ENCODE measurements at regions not wholly inside any gene's neighbourhood (a gene's known extent, or its start where the extent isn't known, plus 50 kb on each side); places are given as distances from the start of the nearest gene placed in this dataset.

GRCh38 chr13:66212511-66212910, 1017.6 kb downstream of the PCDH9 start:
- no peaks in the 10 kb centered on the region for H3K36me3 ChIP-seq (ENCODE audit: control insufficient read depth, insufficient read depth, low read length)
- WGBS (ENCODE audit: insufficient coverage), result 100% methylated on average over 1 of the region's 1 CpG
- no peak overlapping the region for H3K27ac ChIP-seq (ENCODE audit: low read length)
- DNase-seq, result no peak
- H3K27me3 ChIP-seq (ENCODE audit: control insufficient read depth, insufficient read depth, low read length), result no peaks in the 10 kb centered on the region
- no peaks in the 10 kb centered on the region for H3K9me3 ChIP-seq (replicated peaks; ENCODE audit: control insufficient read depth, low read depth, low read length)
- H3K4me1 ChIP-seq (ENCODE audit: control insufficient read depth, insufficient read depth, low read length), result no peaks in the 10 kb centered on the region
- H3K4me3 ChIP-seq (ENCODE audit: low read length), result no peak overlapping the region

DNA sequence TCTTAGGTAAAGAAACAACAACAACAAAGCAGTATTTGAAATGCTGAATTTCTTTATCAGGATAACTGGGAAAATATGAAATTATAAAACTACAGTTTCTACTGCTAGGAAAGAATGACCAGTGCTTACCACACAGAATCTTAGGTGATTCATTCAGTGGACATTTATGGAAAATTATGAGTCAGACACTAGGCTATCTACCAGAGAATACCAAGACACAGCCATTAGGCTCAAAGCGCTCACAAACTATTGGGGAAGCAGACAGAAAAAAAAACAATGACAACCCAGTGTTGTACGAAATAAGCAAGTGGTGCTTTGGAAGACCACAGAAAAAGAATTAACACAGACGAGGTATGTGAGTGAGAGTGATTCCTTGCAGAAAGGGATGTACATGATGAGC, 1019.5 kb downstream of the PCDH9 start:
- Histone ChIP-seq H3K4me1 (ENCODE audit: control insufficient read depth, insufficient read depth, low read length) (no peaks in the 10 kb centered on the region), H3K36me3 (ENCODE audit: control insufficient read depth, insufficient read depth, low read length) (no peaks in the 10 kb centered on the region), H3K9me3 (replicated peaks; ENCODE audit: control insufficient read depth, low read depth, low read length) (no peaks in the 10 kb centered on the region), H3K27me3 (ENCODE audit: control insufficient read depth, insufficient read depth, low read length) (no peaks in the 10 kb centered on the region), H3K27ac (ENCODE audit: low read length) (no peak overlapping the region), H3K4me3 (ENCODE audit: low read length) (no peak overlapping the region)
- DNase-seq, result peak; percentile 48
- WGBS (ENCODE audit: insufficient coverage), result 36% methylated on average over 1 of the region's 3 CpGs

GRCh38 chr13:66208589-66208988, 1021.5 kb downstream of the PCDH9 start:
- no peak for DNase-seq
- no peaks in the 10 kb centered on the region for H3K9me3 ChIP-seq (replicated peaks; ENCODE audit: control insufficient read depth, low read depth, low read length)
- no peak overlapping the region for H3K27ac ChIP-seq (ENCODE audit: low read length)
- WGBS (ENCODE audit: insufficient coverage), result no CpG with 5 or more reads among the region's 3 CpGs
- no peak overlapping the region for H3K4me3 ChIP-seq (ENCODE audit: low read length)
- H3K4me1 ChIP-seq (ENCODE audit: control insufficient read depth, insufficient read depth, low read length), result no peaks in the 10 kb centered on the region
- H3K27me3 ChIP-seq (ENCODE audit: control insufficient read depth, insufficient read depth, low read length), result no peaks in the 10 kb centered on the region
- no peaks in the 10 kb centered on the region for H3K36me3 ChIP-seq (ENCODE audit: control insufficient read depth, insufficient read depth, low read length)

GRCh38 chr13:66207610-66208009, 1022.5 kb downstream of the PCDH9 start:
- no peaks in the 10 kb centered on the region for H3K9me3 ChIP-seq (replicated peaks; ENCODE audit: control insufficient read depth, low read depth, low read length)
- H3K4me3 ChIP-seq (ENCODE audit: low read length), result no peak overlapping the region
- H3K27me3 ChIP-seq (ENCODE audit: control insufficient read depth, insufficient read depth, low read length), result no peaks in the 10 kb centered on the region
- WGBS (ENCODE audit: insufficient coverage), result no CpG with 5 or more reads among the region's 1 CpG
- H3K27ac ChIP-seq (ENCODE audit: low read length), result no peak overlapping the region
- no peak for DNase-seq
- H3K4me1 ChIP-seq (ENCODE audit: control insufficient read depth, insufficient read depth, low read length), result no peaks in the 10 kb centered on the region
- H3K36me3 ChIP-seq (ENCODE audit: control insufficient read depth, insufficient read depth, low read length), result no peaks in the 10 kb centered on the region

- WGBS (ENCODE audit: insufficient coverage), result 100% methylated on average over 1 of the region's 2 CpGs
- no peaks in the 10 kb centered on the region for H3K27me3 ChIP-seq (ENCODE audit: control insufficient read depth, insufficient read depth, low read length)
- H3K4me1 ChIP-seq (ENCODE audit: control insufficient read depth, insufficient read depth, low read length), result no peaks in the 10 kb centered on the region
- H3K36me3 ChIP-seq (ENCODE audit: control insufficient read depth, insufficient read depth, low read length), result no peaks in the 10 kb centered on the region
- no peak overlapping the region for H3K27ac ChIP-seq (ENCODE audit: low read length)
- no peak for DNase-seq
- no peak overlapping the region for H3K4me3 ChIP-seq (ENCODE audit: low read length)
- no peaks in the 10 kb centered on the region for H3K9me3 ChIP-seq (replicated peaks; ENCODE audit: control insufficient read depth, low read depth, low read length)
These were observed 1024.3 kb downstream of the PCDH9 start for GRCh38 chr13:66205807-66206206.

- no peak overlapping the region for H3K4me3 ChIP-seq (ENCODE audit: low read length)
- no peaks in the 10 kb centered on the region for H3K9me3 ChIP-seq (replicated peaks; ENCODE audit: control insufficient read depth, low read depth, low read length)
- no peak overlapping the region for H3K27ac ChIP-seq (ENCODE audit: low read length)
- no peaks in the 10 kb centered on the region for H3K27me3 ChIP-seq (ENCODE audit: control insufficient read depth, insufficient read depth, low read length)
- no peaks in the 10 kb centered on the region for H3K36me3 ChIP-seq (ENCODE audit: control insufficient read depth, insufficient read depth, low read length)
- H3K4me1 ChIP-seq (ENCODE audit: control insufficient read depth, insufficient read depth, low read length), result no peaks in the 10 kb centered on the region
- no peak for DNase-seq
These were observed 1029.6 kb downstream of the PCDH9 start for GRCh38 chr13:66200555-66200954.

- Histone ChIP-seq H3K27me3 (ENCODE audit: control insufficient read depth, insufficient read depth, low read length) (no peaks in the 10 kb centered on the region), H3K4me1 (ENCODE audit: control insufficient read depth, insufficient read depth, low read length) (no peaks in the 10 kb centered on the region), H3K27ac (ENCODE audit: low read length) (no peak overlapping the region), H3K4me3 (ENCODE audit: low read length) (no peak overlapping the region), H3K9me3 (replicated peaks; ENCODE audit: control insufficient read depth, low read depth, low read length) (no peaks in the 10 kb centered on the region), H3K36me3 (ENCODE audit: control insufficient read depth, insufficient read depth, low read length) (no peaks in the 10 kb centered on the region)
- DNase-seq, result no peak
- whole genome bisulfite sequencing (ENCODE audit: insufficient coverage), result no CpG with 5 or more reads among the region's 1 CpG
These were observed 1034.9 kb downstream of the PCDH9 start for GRCh38 chr13:66195238-66195637.

DNA sequence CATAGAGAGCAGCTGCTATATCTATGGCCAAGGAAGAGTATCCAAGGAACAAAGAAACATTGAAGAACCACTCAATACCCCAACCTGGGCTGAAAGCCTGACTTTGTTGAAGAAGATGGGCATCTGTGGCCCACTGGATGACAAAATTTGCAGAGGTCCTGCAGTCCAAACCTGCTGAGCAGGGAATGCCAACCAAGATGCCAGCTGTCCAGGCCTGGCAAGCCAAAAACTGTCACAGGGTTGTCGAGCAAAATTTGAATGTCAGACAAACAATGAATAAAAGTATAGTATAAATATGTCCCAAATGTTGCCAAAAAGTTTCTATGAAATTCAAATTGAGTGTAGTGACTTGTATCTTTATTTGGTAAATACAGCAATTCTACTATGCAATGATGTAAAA, 1040.2 kb downstream of the PCDH9 start:
- DNase-seq, result no peak
- H3K9me3 ChIP-seq (replicated peaks; ENCODE audit: control insufficient read depth, low read depth, low read length), result no peaks in the 10 kb centered on the region
- WGBS (ENCODE audit: insufficient coverage), result no CpG with 5 or more reads among the region's 1 CpG

GRCh38 chr13:66180836-66181235, 1049.3 kb downstream of the PCDH9 start:
- Histone ChIP-seq H3K27ac (ENCODE audit: low read length) (no peak overlapping the region), H3K27me3 (ENCODE audit: control insufficient read depth, insufficient read depth, low read length) (no peaks in the 10 kb centered on the region), H3K4me1 (ENCODE audit: control insufficient read depth, insufficient read depth, low read length) (no peaks in the 10 kb centered on the region), H3K4me3 (ENCODE audit: low read length) (no peak overlapping the region), H3K9me3 (replicated peaks; ENCODE audit: control insufficient read depth, low read depth, low read length) (no peaks in the 10 kb centered on the region), H3K36me3 (ENCODE audit: control insufficient read depth, insufficient read depth, low read length) (no peaks in the 10 kb centered on the region)
- DNase-seq, result no peak
- WGBS (ENCODE audit: insufficient coverage), result 50% methylated on average over 1 of the region's 2 CpGs

More for the DNA sequence above, 1040.2 kb downstream of the PCDH9 start:
- H3K36me3 ChIP-seq (ENCODE audit: control insufficient read depth, insufficient read depth, low read length), result no peaks in the 10 kb centered on the region
- H3K27me3 ChIP-seq (ENCODE audit: control insufficient read depth, insufficient read depth, low read length), result no peaks in the 10 kb centered on the region
- H3K4me1 ChIP-seq (ENCODE audit: control insufficient read depth, insufficient read depth, low read length), result no peaks in the 10 kb centered on the region
- H3K4me3 ChIP-seq (ENCODE audit: low read length), result no peak overlapping the region
- no peak overlapping the region for H3K27ac ChIP-seq (ENCODE audit: low read length)

DNA sequence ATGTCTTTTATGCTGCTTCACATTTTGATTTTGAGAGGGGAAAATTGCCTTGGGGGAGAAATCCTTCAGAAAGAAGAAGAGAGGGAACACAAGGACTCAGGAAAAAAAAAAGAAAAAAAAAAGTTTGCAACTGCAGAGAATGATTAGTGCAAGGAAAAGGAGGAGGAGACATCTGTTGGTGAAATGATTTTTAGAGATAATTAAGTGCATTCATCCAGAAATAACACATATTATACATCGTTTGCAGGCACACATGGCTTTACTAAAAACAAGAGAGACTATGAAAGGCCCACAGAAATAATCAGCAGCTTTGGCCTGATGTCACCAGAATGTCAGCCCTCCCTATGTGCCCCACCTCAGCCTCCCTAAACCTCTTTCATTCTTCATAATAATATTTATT, 1058.2 kb downstream of the PCDH9 start:
- H3K4me3 ChIP-seq (ENCODE audit: low read length), result no peak overlapping the region
- no peaks in the 10 kb centered on the region for H3K4me1 ChIP-seq (ENCODE audit: control insufficient read depth, insufficient read depth, low read length)
- no peak for DNase-seq
- H3K9me3 ChIP-seq (replicated peaks; ENCODE audit: control insufficient read depth, low read depth, low read length), result no peaks in the 10 kb centered on the region
- H3K27me3 ChIP-seq (ENCODE audit: control insufficient read depth, insufficient read depth, low read length), result no peaks in the 10 kb centered on the region
- no peak overlapping the region for H3K27ac ChIP-seq (ENCODE audit: low read length)
- H3K36me3 ChIP-seq (ENCODE audit: control insufficient read depth, insufficient read depth, low read length), result no peaks in the 10 kb centered on the region
- WGBS (ENCODE audit: insufficient coverage), result no CpG with 5 or more reads among the region's 1 CpG

DNA sequence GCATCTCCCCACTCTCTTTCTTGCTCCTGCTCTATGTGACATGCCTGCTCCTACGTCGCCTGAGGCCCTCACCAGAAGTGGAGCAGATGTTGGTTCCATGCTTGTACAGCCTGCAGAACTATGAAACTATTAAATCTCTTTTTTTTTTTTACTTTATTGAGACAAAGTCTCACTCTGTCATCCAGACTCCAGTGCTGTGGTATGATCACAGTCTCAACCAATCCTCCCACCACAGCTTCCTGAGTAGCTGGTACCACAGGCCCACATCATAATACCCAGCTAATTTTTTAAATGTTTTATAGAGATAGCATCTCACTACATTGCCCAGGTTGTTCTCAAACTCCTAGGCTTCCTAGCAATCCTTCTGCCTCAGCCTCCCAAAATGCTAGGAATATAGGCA, 1067.7 kb downstream of the PCDH9 start:
- Histone ChIP-seq H3K4me3 (ENCODE audit: low read length) (no peak overlapping the region), H3K27ac (ENCODE audit: low read length) (no peak overlapping the region), H3K9me3 (replicated peaks; ENCODE audit: control insufficient read depth, low read depth, low read length) (no peaks in the 10 kb centered on the region), H3K27me3 (ENCODE audit: control insufficient read depth, insufficient read depth, low read length) (no peaks in the 10 kb centered on the region), H3K36me3 (ENCODE audit: control insufficient read depth, insufficient read depth, low read length) (no peaks in the 10 kb centered on the region), H3K4me1 (ENCODE audit: control insufficient read depth, insufficient read depth, low read length) (no peaks in the 10 kb centered on the region)
- no peak for DNase-seq
- WGBS (ENCODE audit: insufficient coverage), result 100% methylated on average over 2 of the region's 2 CpGs
